H1 (cell line): ENCODE measurements at regions not wholly inside any gene's neighbourhood (a gene's known extent, or its start where the extent isn't known, plus 50 kb on each side); places are given as distances from the start of the nearest gene placed in this dataset.

Experiments used
- BCL11A ChIP-seq, 2 experiments: IDR thresholded peaks; one replicate each; pipeline ENCODE4 v1.6.1; 2011; ENCODE audit warnings: low read depth in 2 of 2, low read length in 2 of 2, mild to moderate bottlenecking in 2 of 2
- CBX5 ChIP-seq: fragments of 300-800, 300-1000 bp; sonication (generic); IDR thresholded peaks from 2 replicates; pipeline ENCODE4 v1.7.1; 2016; ENCODE audit warnings: antibody characterized with exemption, low read length, low read depth
- CEBPB ChIP-seq: IDR thresholded peaks from 2 replicates; pipeline ENCODE4 v1.6.1; 2012; ENCODE audit warnings: low read depth, low read length
- CHD7 ChIP-seq: fragments of 300-600 bp; sonication (generic); IDR thresholded peaks from 2 replicates; pipeline ENCODE4 v1.7.1; 2012; ENCODE audit warnings: low read length, moderate library complexity, mild to moderate bottlenecking, inconsistent platforms; ENCODE audit not compliant: insufficient replicate concordance
- MAFK ChIP-seq: IDR thresholded peaks from 2 replicates; pipeline ENCODE4 v1.6.1; 2012; ENCODE audit warnings: low read depth, mild to moderate bottlenecking, improper control_type of control experiment, low read length
- SP1 ChIP-seq: IDR thresholded peaks from 2 replicates; pipeline ENCODE4 v1.6.1; 2011; ENCODE audit warnings: low read depth, low read length
- SUZ12 ChIP-seq: fragments of 200-600 bp; sonication (generic); IDR thresholded peaks from 2 replicates; pipeline ENCODE4 v1.6.1; 2012; ENCODE audit warnings: mild to moderate bottlenecking, inconsistent platforms, low read length, moderate library complexity, mixed read lengths

GRCh38 chr2:128550801-128551416, 232.2 kb upstream of the HS6ST1 start (continued):
- TF ChIP-seq CEBPB (no peak), CBX5 (no peak), CHD7 (no peak), SP1 (no peak), SUZ12 (no peak), MAFK (no peak), BCL11A (IDR thresholded peaks at IDR 0.05; ENCODE audit: low read depth in 2 of 2, low read length in 2 of 2) (no peak)
- TF ChIP-seq, all 59 proteins: peak for 0
